ENCODE measurements at regions not wholly inside any gene's neighbourhood (a gene's known extent, or its start where the extent isn't known, plus 50 kb on each side); places are given as distances from the start of the nearest gene placed in this dataset.

- no peak for DNase-seq
Measured at GRCh38 chr5:171692936-171693335, 92.7 kb upstream of the SMIM23 start.

GRCh38 chr5:171693412-171693811, 92.2 kb upstream of the SMIM23 start:
- DNase-seq = no peak

GRCh38 chr5:171695804-171696203, 89.8 kb upstream of the SMIM23 start:
- DNase-seq = no peak

- no peak for DNase-seq
Measured at GRCh38 chr5:171697221-171698102, 88.2 kb upstream of the SMIM23 start.

- no peak for DNase-seq
Measured at GRCh38 chr5:171700318-171700912, 85.2 kb upstream of the SMIM23 start.

GRCh38 chr5:171701100-171701541, 84.5 kb upstream of the SMIM23 start:
- no peak for DNase-seq

GRCh38 chr5:171702135-171702770, 83.4 kb upstream of the SMIM23 start:
- no peak for DNase-seq

- no peak for DNase-seq
Measured at GRCh38 chr5:171703146-171703545, 82.5 kb upstream of the SMIM23 start.

GRCh38 chr5:171705036-171705435, 80.6 kb upstream of the SMIM23 start:
- DNase-seq = no peak

- DNase-seq = no peak
Measured at GRCh38 chr5:171705830-171706468, 79.7 kb upstream of the SMIM23 start.

GRCh38 chr5:171706736-171707441, 78.7 kb upstream of the SMIM23 start:
- DNase-seq = no peak

GRCh38 chr5:171707442-171707792, 78.2 kb upstream of the SMIM23 start:
- no peak for DNase-seq

- no peak for DNase-seq
Measured at GRCh38 chr5:171709930-171710329, 75.7 kb upstream of the SMIM23 start.

- DNase-seq = no peak
Measured at GRCh38 chr5:171710451-171711024, 75.1 kb upstream of the SMIM23 start.

GRCh38 chr5:171711571-171711970, 74.0 kb upstream of the SMIM23 start:
- no peak for DNase-seq

GRCh38 chr5:171712616-171713015, 73.0 kb upstream of the SMIM23 start:
- DNase-seq = no peak

- DNase-seq = no peak
Measured at GRCh38 chr5:171713152-171713551, 72.5 kb upstream of the SMIM23 start.

GRCh38 chr5:171714261-171714660, 71.4 kb upstream of the SMIM23 start:
- DNase-seq = no peak

- no peak for DNase-seq
Measured at GRCh38 chr5:171714851-171715250, 70.8 kb upstream of the SMIM23 start.

- no peak for DNase-seq
Measured at GRCh38 chr5:171715551-171715950, 70.1 kb upstream of the SMIM23 start.

GRCh38 chr5:171720086-171720485, 65.5 kb upstream of the SMIM23 start:
- DNase-seq = no peak

- DNase-seq = no peak
Measured at GRCh38 chr5:171721464-171721863, 64.2 kb upstream of the SMIM23 start.
